Epithelial cell of esophagus (primary cell): ENCODE measurements at regions not wholly inside any gene's neighbourhood (a gene's known extent, or its start where the extent isn't known, plus 50 kb on each side); places are given as distances from the start of the nearest gene placed in this dataset.

Experiments
- DNase-seq: peaks from one replicate; pipeline ENCODE4 v3.0.0; 2010; ENCODE audit warnings: low read depth
- H3K4me3 ChIP-seq: 2 replicates; pipeline ENCODE4 v1.5.1; 2011; ENCODE audit warnings: mild to moderate bottlenecking, low read length, control low read depth
- TF ChIP-seq, protein P1 (sequence below): IDR thresholded peaks from 2 replicates; pipeline ENCODE4 v1.5.1; 2011; ENCODE audit warnings: low read depth, mild to moderate bottlenecking, low read length, control low read depth, inconsistent platforms; ENCODE audit not compliant: insufficient read depth; ENCODE audit errors: missing control alignments

GRCh38 chr9:78437296-78437695, 140.4 kb downstream of the PSAT1 start:
- TF ChIP-seq, protein P1, sequence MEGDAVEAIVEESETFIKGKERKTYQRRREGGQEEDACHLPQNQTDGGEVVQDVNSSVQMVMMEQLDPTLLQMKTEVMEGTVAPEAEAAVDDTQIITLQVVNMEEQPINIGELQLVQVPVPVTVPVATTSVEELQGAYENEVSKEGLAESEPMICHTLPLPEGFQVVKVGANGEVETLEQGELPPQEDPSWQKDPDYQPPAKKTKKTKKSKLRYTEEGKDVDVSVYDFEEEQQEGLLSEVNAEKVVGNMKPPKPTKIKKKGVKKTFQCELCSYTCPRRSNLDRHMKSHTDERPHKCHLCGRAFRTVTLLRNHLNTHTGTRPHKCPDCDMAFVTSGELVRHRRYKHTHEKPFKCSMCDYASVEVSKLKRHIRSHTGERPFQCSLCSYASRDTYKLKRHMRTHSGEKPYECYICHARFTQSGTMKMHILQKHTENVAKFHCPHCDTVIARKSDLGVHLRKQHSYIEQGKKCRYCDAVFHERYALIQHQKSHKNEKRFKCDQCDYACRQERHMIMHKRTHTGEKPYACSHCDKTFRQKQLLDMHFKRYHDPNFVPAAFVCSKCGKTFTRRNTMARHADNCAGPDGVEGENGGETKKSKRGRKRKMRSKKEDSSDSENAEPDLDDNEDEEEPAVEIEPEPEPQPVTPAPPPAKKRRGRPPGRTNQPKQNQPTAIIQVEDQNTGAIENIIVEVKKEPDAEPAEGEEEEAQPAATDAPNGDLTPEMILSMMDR: no peak
- no peak for DNase-seq
- H3K4me3 ChIP-seq: no peak overlapping the region

GRCh38 chr9:78437806-78438205, 140.9 kb downstream of the PSAT1 start:
- no peak overlapping the region for H3K4me3 ChIP-seq
- no peak for DNase-seq
- TF ChIP-seq, protein P1: no peak

GRCh38 chr9:78438211-78438610, 141.3 kb downstream of the PSAT1 start:
- DNase-seq: no peak
- no peak overlapping the region for H3K4me3 ChIP-seq
- TF ChIP-seq, protein P1: no peak

GRCh38 chr9:78438780-78439179, 141.9 kb downstream of the PSAT1 start:
- no peak overlapping the region for H3K4me3 ChIP-seq

DNA sequence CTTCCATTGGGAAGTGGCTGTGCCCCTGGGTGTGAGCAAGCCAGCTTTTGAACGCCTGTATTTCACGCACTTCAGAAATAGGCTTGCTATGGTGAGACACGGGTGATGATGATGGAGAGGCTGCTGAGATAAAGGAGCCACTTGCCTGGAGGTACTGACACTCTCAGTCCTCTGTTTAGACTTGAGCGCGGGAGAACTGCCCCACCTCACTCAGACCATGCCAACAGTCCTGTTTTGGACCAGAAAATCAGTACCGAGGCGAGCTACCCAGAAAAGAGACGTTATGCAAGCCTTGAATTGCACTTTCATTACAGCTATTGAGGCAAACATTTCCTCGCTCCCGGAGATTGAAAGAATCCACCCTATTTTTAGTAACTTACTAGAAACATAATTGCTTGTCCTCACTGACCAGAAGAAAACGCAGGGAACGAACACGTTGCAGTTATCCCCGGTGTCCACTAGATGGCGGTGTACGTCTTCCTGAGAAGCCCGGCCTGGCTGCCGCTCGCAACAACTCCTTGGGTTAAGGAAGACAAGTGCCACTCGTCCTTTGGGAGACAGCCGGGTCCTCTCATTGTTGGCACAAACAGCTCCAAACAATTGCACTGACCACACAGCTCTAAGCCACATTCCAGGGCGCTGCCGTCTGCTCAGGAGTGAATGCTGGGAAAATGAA, 142.4 kb downstream of the PSAT1 start:
- DNase-seq: peak; percentile 84
- TF ChIP-seq, protein P1: peak; percentile 94
- no peak overlapping the region for H3K4me3 ChIP-seq

More at GRCh38 chr9:78438780-78439179, 141.9 kb downstream of the PSAT1 start:
- DNase-seq: no peak
- TF ChIP-seq, protein P1: no peak

DNA sequence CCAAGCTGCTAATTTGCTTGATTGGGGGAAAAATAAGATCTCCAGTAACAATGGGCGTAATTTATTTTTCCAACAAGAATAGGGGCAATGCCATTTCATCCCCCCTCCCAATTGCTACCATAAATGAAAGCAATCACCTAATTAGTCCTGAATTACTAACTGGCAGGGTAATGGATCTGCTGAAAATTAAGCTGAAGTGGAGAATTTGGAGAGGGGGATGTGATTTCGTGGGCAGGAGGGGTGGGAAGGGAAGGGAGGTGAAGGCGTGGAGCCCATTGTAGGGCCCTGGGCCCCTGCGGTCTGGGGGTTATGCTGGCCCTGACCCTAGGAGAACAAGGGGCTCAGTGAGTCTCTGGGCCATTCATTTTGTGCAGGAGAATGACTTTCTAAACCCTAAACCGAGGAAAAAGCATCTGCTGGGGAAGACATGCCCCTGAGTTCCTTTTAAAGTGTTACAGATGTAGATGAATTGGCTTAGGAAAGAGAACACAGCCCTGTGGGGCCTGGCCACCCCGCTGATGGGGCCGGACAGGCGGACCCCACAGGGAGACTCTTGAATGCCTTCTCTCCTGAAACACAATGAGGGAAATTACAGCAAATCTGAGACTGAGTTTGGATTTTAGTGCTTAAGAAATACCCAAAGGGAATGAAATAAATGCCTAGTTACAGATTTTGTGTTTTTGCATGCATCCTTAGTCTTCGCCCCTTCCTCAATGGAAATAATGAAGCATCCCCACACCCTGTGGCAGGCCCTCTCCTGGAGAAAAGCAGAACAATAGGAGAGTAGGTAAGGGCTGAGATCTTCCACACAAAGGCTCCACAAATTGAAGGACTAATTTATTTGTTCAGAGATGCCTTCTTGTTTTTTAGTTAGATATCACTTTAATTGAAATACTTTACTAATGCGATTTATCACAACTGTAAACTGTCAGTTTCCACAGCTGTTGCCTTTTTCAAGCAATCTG, 143.2 kb downstream of the PSAT1 start:
- TF ChIP-seq, protein P1: no peak
- no peak overlapping the region for H3K4me3 ChIP-seq
- no peak for DNase-seq
